ENCODE measurements at regions not wholly inside any gene's neighbourhood (a gene's known extent, or its start where the extent isn't known, plus 50 kb on each side); places are given as distances from the start of the nearest gene placed in this dataset.
"Not testable (repeated sequence)": the region's sequence is repeated elsewhere in the genome, so short reads cannot be mapped to it uniquely, and the experiment has no call there.

DNA sequence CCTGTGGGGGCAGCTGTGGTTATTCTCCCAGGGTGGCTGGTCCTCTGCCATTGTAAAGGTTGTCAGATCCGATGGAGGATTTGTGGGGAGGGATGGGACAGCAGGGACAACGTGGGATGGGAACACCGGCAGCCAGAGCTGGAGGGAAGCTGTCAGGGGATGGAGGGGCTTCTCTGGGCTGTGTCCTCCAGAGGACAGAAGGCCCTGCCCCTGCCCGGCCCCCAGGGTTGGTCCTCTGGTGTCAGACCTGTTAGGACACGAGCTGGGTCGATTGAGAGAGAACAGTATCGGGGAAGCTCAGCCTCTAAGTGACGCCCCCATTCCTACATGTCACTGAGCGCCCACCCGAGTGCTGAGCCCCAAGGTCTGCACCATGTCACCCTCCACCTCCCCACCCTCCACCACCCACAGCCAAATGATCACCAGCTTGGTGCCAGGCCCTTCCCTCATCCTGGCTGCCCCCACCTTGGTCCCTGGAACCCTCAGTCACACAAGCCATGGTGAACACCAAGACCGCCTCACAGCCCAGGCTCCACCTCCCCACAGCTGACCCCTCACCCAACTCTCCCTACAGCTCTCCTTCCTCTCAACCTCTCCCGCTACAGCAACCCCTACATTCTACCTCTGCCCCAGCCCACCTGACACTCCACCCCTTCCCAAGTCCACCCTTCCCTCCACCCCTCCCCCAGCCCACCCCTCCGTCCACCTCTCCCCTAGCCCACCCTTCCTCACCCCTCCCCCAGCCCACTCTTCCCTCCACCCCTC is 244.4 kb downstream of the MATN1 start:
- no peak for DNase-seq

DNA sequence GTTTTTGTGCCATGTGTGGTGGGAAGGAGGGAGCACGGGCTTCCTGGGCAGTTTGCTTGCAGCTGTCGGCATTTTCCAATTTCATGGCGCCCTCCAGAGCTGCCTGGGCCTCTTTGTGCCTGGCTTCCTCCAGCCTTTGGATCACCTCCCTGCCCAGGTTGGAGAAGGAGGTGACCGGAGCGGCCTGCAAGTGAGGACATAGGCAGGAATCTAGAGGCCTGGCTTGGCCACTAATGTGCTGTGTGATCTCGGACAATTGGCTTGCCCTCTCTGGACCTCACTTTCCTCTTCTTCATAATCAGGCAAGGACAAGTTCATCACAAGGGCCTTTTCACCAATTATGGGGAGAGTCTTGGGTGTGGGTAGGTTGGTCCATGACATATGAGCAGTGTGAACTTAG is 245.1 kb downstream of the MATN1 start:
- no peak for DNase-seq

DNA sequence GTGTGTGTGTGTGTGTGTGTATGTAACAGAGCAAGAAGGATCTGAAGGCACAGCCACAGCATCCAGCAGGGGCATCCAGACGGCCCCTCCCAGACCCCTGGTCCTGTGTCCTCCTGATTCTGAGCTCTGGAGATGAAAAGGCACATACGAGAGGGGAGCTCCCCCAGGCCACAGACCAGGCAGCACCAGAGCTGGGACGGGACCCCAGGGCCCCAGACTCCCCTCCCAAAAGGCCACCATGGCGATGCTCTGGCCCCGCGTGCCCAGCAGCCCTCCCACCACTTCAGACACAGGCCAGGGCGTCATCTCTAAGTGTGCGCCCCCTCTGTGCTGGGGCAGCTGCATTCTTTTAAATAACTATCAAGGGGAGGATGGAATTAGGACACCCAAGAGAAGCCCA is 245.8 kb downstream of the MATN1 start:
- no peak for DNase-seq

DNA sequence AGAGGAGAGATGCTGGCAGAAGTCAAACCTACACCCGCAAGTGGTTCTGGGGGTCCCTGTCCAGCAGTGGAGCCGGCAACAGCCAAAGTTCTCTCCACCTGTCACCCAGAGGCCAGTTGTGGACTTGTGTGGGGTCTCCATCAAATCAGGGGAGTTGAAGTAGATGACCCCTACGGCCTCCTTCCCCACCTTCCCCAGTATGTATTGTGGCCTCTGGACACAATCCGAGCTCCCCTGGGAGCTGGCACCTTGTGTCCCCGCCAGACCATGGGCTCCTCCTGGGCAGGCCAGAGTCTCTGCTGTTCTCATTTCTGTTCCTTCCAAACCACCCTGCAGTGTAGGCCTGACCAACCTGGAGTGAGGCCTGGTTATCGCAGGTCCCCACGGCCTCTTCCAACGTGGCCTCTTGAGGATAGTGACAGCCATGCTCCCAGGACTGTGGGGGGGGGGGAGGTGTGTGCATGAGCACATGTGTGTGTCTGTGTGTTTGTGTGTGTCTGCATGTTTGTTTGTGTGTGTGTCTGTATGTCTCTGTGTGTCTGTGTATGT is 246.4 kb downstream of the MATN1 start:
- no peak for DNase-seq

DNA sequence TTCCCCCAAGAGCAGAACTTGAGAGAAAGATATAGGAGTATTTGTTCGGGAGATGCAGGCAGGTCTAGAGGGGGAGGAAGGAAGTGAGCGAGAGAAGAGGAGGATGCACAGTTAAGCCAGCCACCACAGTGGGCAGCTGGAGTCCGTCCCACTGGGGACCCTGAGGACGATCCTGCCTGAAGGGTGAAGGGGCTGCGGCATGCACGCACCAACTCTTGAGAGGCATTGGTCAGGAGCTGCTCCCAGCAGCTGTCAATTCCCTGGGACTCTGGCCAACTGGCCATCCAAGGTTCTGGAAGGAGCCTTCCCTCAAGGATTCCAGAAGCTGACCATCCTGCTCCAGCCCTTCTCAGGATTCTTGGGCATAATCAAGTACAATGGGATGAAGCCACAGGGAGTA is 246.9 kb downstream of the MATN1 start:
- DNase-seq: no peak

DNA sequence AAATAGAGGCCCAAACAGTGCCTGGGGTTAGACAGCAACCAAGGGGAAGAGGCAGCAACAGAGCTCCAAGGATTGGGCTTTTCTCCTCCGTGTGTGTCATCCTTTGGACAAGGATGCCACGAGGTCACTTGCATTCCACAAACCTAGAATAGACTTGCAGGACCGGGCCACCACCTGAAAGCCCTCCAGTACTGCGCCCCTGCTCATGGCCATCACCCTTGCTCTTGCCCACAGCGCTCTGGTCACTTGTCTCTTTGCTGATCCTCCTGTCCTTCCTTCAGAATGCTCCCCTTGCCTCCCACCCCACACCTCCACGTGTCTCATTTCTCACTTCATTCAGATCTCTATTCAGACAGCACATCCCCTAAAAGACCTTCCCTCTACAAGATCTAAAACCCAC is 247.4 kb downstream of the MATN1 start:
- no peak for DNase-seq

DNA sequence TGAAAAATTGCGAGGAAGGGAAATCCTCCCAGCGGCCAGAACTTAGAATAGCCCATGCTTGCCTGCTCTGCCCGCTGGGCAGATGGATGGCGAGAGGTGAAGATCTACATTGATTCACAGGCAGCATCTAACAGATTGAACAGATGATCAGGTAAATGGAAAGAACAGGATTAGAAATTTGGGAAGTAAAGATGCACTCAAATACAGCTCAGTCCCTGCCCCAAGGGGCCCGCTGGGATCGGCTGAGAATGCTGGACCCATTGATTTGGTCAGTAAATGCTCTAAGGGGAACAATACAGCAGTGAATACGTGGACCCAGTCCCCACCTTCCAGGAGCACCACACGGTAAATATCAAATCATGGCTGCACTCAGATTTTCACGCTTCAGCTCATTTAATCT is 248.2 kb downstream of the MATN1 start:
- no peak for DNase-seq

DNA sequence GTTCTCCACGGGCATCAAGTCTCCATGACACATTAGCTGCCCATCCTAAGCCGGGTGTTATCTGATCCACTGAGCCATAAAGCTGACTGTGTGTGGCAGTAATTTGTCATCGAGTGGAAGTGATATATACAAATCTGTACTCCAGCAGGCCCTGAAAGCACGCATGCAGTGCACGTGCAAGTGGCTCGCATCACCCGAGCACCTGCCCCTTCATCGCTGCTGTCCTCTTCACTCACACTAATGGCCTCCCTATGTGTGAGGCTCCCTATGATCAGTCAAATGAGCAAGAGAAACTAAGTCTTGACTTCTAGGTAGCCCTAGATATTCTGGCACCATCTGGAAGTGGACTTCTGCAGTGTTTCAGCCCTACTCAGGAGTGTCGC is 248.6 kb downstream of the MATN1 start:
- no peak for DNase-seq

DNA sequence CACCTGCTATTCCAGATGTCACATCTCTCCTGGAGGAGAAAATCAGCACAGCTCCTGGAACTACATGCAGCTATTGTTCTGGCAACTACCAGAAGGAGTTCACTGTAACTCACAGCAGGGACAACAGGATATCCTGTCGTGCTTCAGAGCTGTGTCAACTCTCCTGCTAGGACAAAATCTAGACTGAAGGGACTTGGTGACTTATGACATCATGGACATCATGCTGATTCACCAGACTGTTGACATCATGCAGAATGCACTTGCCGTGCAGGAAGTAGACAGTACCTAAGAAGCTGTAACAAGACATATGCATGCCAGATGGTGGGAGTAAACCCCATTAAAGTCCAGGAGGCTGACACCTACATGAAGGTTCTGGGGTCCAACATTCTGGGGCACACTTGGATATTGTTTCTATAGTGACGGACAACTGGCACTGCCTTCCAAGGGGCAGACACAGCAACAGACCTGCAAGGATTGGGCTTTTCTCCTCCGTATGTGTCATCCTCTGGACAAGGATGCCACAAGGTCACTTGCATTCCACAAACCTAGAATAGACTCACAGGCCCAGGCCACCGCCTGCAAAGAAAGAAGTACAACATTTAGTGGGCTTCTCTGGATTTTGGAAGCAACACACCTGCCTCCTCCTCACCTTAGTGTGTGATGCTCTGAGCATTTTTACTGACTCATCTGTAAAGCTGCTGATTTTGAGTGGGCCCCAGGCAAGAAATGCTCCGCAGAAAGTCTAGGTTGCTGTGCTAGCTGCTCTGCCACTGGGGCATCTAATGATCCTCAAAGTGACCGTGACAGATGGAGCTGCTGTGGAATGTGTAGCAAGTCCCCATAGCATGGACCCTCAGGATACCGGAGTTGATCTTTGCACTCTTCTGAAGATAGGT is 249.2 kb downstream of the MATN1 start:
- DNase-seq: peak; percentile 11

DNA sequence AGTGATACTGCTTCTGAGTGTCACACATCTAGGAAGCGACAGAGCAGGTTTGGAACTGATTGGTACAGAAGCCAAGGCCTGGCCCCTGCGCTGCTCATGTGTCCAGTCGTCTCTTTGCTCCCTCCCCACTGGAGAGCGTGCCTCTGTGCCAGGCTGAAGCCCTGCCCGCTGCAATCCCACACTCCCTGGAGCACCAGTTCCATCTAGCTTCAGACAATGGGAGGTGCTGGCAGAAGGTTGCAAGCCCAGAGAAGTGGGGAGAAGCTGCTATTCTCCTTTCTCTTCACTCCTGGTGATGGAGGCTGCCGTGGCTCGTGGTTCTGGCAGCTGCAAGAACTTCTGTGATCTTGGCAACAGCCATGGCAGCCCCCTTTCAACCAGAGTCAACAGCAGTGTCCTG is 250.9 kb downstream of the MATN1 start:
- DNase-seq: no peak

DNA sequence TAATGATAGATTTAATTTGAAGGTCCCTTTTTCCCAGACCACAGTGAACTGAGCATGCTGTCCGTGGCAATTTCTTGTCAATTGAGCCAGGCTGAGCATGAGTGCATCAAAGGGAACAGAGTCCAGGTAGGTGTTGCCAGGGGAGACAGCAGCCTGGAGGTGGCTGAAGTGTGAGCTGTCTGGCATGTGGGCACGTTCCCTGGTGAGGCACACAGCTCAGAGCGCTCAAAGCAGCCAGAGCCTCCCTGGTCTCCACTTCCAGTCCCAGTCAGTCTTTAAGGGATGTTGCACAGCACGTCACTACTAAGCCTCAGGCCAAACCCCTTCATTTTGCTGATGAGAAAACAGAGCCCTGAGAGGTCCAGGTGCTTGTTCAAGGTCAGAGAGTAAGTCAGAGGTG is 251.4 kb downstream of the MATN1 start:
- no peak for DNase-seq

DNA sequence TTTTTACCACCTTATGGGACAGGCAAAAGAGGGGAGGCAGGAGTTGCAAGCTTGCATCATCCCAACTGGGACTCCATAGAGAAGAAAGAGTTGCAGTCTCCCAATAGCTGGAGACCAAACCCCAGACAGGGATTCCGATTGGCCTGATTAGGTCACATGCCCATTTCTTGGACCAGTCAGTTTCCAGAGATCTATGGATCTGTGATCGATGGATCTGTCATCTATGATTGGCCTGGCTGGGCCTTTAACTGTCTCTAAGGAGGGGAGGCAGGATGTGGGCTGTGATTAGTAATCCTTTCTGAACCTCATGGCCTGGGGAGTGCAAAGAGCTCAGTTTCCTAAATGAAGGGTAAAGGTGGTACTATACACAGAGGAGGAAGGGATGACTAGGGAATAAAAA is 252.1 kb downstream of the MATN1 start:
- DNase-seq: no peak

DNA sequence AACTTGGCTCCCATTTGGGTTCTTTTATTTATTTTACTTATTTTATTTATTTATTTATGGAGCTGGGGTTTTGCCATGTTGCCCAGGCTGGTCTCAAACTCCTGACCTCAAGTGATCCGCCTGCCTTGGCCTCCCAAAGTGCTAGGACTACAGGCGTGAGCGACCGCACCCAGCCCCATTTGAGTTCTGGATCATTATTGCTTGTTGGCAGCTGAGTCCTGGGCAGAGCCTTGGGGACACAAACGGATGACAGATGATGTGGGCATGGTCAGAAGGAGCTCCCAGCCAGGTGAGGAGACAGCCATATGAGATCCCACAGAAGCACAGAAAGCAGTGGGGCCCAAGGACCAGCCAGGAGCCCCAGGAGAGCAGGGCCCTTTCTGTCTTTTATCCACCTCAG is 254.0 kb downstream of the MATN1 start:
- DNase-seq: no peak

DNA sequence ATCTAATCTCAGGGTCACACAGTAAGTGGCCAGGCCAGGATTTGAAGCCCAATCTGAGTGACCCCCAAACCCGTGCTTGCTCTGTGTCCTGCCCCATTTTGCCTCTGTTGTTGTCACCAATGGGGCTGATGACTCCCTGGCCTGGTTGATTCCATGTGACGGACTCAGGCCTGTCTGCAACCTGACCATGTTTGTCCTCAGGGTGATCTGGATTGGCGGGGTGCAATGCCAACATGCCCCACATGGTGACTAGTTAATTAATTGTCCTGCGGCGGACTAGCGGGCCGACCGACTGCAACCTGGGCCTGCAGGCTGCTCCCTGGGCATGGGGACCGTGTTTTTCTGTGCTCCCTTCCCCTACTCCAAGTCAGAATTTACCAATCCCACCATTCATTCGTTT is 256.3 kb downstream of the MATN1 start:
- DNase-seq: no peak

DNA sequence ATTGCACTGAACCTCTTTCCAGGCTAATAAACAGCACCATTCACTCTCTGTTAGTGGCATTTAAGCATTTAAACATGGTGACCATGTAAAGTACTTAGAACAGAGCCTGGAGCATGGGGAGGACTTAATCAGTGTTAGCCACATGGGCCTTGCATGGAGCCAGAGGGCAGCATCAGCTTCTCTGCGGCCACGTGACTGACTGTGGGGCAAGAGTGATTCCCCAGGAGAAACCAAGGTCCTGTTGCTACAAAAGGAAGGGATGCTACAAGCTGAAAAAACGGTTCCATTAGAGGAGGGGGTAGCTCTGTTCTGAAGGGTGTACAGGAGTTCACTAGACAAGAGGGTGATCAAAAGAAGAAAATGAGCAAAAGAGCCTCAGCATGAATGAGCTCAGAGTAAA is 256.8 kb downstream of the MATN1 start:
- DNase-seq: no peak

DNA sequence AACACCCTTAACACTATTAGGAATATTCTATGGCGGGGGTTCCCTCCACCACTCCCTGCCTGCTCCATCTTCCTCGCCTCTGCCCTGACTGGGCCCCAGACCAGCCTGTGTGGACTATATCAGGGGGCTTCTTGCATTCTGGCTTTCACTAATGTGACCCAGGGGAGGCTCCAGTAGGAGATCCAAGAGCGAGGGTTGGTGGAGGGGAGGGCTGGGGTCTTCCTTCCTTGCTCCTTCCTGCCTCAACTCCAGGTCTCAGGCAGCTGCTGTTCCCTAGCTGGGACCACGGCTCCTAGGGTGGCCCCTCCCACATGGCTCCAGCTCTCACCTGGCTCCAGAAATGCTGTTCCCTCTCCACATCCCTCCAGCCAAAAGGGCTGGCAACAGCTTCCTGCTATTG is 257.4 kb downstream of the MATN1 start:
- no peak for DNase-seq

DNA sequence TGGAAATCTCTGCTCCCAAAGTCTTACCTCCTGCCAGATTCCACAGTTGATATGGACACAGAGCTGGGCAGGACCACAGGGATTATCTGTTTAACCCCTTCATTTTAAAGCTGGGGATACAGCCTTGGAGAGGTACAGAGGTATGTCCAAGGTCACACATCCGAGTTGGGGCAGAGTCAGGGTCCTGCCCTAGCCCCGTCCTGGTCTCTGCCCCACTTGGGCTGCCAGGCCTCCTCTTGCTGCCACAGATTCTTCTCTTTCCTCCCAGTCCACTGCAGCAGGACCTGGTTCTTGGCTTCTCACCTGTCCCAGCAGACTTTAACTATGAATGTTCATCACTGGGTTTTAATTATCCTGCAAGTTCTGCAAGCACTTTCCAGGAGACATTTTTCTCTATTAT is 258.3 kb downstream of the MATN1 start:
- no peak for DNase-seq

DNA sequence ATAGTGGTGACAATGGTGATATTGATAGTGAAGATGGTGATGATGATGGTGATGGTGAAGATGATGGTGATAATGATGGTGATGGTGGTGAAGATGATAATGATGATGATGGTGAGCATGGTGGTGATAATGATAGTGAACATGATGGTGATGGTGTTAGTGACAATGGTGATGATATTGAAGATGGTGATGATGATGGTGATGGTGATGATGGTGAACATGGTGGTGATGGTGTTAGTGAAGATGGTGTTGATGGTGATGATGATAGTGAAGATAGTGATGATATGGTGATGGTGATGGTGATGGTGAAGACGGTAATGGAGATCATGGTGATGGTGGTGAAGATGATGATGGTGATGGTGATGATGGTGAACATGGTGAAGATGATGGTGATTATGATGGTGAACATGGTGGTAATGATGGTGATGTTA is 259.2 kb downstream of the MATN1 start:
- DNase-seq: no peak

DNA sequence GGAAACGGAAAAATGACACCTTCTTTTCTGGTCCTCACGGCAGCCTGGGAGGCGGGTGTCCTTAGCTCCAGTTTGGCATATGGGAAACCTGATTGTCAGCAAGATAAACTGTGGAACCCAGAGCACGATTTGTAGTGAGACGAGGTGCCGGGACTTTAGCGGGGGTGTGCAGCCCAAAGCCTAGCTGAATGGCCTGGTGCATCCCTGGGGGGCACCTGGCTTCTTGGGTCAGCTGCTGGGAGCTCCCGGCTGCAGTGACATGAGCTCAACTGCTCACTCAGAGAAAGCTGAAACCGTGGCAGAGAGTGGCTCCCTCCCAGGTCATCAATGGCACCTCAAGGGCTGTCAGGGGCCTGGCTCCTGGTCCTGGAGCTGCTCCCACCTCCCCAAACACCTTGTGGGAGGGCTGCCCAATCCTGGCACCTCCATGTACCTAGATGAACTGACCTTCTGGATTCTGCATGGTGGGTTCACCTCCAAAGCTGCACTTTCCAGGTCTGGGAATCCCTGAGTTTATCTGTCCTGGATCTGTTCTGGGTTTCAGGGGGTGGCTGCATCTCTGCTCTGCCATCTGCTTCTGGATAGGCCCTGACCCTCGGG is 260.5 kb downstream of the MATN1 start:
- no peak for DNase-seq

DNA sequence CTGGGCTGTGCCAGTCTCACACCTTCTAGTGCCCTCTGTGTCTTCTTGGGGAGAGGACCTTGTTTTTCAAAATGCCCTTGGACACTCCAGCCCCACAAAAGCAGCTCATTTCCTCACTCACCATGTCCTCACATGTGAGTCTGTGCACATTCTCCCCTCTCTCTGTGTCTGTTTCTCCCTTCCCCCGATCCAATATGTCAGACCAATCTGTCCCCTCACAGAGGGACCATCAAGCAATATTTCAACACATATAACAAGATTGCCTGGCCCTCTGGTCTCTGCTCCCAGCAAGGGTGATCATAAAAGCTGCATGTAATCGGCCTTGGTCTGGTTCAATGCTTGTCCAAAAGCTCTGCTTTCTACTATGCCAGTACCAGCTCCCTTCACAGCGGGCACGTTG is 261.2 kb downstream of the MATN1 start:
- DNase-seq: no peak

DNA sequence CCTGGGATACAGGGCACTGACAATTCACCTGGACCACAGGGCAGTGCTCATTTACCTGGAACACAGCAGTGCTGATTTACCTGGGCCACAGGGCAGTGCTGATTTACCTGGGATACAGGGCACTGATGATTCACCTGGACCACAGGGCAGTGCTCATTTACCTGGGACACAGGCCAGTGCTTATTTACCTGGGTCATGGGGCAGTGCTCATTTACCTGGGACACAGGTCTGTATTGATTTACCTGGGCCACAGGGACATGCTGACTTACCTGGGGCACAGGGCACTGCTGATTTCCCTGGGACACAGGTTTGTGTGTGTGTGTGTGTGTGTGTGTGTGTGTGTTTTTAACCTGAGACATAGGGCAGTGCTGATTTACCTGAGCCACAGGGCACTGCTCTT is 261.7 kb downstream of the MATN1 start:
- DNase-seq: no peak

DNA sequence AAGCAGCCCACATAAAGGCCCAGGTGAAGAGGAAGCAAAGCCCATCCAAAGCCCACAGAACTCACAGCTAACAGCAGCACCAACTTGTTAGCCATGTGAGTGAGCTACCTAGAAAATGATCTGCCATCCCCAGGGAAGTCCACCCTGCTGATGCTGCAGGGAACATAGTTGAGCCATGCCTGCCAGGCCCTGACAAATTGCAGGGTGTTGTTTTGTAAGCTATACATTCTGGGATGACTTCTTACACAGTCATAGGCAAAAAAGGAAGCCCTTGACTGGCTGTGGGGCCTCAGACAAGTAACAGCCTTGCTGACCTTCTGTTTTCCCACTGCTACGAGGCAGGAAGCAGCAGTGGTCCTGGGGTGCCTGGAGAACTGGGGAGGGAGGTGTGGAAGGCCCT is 262.7 kb downstream of the MATN1 start:
- DNase-seq: no peak

DNA sequence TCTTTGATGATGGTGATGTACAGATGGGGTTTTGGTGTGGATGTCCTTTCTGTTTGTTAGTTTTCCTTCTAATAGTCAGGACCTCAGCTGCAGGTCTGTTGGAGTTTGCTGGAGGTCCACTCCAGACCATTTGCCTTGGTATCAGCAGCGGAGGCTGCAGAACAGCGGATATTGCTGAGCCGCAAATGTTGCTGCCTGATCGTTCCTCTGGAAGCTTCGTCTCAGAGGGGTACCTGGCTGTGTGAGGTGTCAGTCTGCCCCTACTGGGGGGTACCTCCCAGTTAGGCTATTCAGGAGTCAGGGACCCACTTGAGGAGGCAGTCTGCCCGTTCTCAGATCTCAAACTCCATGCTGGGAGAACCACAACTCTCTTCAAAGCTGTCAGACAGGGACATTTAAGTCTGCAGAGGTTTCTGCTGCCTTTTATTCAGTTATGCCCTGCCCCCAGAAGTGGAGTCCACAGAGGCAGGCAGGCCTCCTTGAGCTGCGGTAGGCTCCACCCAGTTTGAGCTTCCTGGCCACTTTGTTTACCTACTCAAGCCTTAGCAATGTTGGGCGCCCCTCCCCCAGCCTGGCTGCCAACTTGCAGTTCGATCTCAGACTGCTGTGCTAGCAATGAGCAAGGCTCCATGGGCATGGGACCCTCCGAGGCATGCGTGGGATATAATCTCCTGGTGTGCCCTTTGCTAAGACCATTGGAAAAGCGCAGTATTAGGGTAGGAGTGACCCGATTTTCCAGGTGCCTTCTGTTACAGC is 264.5 kb downstream of the MATN1 start:
- DNase-seq: not testable (repeated sequence)
